HG03108 (cell line): ENCODE measurements at regions not wholly inside any gene's neighbourhood (a gene's known extent, or its start where the extent isn't known, plus 50 kb on each side); places are given as distances from the start of the nearest gene placed in this dataset.
"Not testable (repeated sequence)": the region's sequence is repeated elsewhere in the genome, so short reads cannot be mapped to it uniquely, and the experiment has no call there.

Experiments used
- ATAC-seq: cut with Tn5 transposase; IDR thresholded peaks from one replicate; pipeline ENCODE4 v1.9.1; 2021; ENCODE audit warnings: moderate library complexity; ENCODE audit not compliant: unreplicated experiment

DNA sequence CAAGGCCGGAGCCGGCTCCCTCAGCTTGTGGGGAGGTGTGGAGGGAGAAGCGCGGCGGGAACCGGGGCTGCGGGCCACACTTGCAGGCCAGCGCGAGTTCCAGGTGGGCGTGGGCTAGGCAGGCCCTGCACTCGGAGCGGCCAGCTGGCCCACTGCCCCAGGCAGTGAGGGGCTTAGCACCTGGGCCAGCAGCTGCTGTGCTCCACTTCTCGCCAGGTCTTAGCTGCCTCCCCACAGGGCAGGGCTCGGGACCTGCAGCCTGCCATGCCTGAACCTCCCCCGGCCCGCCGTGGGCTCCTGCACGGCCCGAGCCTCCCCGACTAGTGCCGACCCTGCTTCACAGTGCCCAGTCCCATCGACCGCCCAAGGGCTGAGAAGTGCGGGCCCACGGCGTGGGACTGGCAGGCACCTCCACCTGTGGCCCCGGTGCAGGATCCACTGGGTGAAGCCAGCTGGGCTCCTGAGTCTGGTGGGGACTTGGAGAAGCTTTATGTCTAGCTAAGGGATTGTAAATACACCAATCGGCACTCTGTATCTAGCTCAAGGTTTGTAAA lies 131.8 kb downstream of the KDR start:
- not testable (repeated sequence) for ATAC-seq

- ATAC-seq = no peak
Measured at GRCh38 chr4:54992266-54992665, 133.1 kb downstream of the KDR start.

DNA sequence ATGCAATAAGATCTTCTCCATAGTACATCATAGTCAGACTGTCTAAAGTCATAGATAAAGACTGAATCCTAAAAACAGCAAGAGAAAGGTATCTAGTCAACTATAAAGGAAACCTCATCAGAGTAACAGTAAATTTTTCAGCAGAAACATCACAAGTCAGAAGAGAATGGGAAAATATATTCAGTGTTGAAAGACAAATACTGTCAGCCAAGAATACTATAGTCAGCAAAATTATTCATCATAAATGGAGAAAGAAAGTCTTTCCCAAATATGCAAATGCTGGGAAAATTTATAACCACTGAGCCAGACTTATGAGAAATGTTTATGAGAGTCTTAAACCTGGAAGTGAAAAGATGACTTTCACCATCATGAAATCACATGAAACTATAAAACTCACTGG lies 136.7 kb downstream of the KDR start:
- no peak for ATAC-seq

DNA sequence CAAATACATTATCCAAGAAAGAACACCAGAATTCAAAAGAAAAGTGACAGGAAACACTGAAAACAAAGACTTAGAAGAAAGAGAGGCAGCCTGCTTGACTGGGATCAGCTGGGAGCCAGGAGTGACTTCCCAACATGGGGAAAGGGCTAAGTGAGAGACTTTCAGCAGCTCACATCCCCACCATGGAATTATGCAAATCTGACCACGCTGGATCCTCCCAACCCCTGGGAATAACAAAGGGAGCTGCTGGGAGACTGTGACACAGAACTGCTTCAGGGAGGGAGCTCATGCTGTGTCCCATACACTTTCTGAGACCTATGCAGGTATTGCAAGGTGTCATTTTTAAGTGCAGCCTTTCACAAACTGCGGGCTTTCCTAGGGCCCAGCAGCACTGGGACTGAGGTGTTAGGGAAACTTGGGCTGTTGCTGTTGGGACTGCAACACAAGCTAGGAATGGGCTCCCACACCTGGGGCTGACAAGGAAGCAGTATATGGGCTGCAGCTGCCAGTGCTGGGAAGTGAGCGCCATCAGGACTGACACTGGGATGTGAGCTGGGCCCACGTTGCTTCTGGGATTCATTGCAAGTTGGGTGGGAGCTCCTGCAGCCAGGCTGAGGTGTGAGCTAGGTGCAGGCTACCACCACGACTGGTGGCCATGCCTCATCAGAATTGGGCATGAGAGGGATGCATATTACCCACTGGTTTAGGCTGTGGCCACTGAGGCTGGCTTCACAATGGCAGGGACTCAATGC lies 139.1 kb downstream of the KDR start:
- ATAC-seq = no peak

DNA sequence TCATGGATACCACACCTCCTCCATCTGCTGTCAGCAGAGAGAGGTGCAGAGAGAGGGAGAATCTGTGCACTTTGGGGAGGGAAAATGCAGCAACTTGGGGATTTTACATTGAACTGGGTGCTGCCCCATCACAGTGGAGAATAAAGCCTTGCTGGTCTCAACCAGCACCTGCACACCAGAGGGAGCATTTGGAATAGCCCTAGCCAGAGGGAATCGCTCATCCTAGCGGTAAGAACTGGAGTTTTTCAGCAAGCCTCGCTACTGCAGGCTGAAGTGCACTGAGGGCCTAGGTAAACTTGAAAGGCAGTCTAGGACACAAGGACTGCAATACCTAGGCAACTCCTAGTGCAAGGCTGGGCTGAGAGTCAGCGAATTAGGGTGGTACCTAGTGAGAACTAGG lies 148.7 kb downstream of the KDR start:
- no peak for ATAC-seq

GRCh38 chr4:54976031-54976430 lies 149.4 kb downstream of the KDR start:
- no peak for ATAC-seq

- no peak for ATAC-seq
Measured at GRCh38 chr4:54973784-54974183, 151.6 kb downstream of the KDR start.

DNA sequence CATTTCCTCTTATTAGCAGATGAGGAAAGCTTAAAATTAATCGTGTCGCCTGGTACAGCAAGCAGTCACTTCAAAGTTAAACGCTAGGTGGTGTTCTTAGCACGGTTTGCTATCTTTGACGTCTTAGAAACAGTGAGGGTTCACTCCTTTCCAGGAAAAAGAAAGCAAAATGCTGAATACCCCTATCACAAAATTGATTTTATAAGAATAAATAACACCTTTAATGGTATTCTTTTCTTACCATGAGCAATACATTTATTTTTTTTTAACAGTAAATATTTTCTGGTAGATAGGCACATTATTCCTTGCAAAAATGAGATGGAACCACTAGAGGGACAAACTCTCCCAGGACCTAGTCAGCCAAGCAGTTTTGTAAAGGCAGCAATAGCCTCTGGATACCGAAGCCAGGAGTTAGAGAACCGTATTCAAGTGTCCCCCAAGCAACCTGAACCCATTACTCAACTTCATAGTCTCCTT lies 153.9 kb downstream of the KDR start:
- peak; percentile 61 for ATAC-seq

DNA sequence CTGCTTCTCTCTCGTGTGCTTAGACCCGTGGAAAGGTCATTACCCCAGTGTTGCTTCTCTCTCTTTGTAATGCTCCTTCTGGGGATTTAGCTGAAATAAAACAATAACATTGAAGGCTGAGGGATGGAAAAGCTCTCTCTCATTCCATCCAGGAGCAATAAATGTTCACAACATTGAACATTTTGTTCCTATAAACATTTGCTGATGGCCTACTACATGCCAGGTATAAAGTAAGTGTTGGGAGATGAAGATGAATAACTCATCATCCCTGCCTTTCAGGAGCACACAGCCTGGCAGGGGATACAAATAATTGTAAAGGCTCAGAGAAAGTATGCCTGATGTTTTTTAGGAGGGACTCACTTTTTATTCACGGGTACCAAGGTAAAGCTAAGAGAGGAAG lies 158.1 kb downstream of the KDR start:
- no peak for ATAC-seq

- no peak for ATAC-seq
Measured at GRCh38 chr4:54961357-54961975, 163.9 kb downstream of the KDR start.

DNA sequence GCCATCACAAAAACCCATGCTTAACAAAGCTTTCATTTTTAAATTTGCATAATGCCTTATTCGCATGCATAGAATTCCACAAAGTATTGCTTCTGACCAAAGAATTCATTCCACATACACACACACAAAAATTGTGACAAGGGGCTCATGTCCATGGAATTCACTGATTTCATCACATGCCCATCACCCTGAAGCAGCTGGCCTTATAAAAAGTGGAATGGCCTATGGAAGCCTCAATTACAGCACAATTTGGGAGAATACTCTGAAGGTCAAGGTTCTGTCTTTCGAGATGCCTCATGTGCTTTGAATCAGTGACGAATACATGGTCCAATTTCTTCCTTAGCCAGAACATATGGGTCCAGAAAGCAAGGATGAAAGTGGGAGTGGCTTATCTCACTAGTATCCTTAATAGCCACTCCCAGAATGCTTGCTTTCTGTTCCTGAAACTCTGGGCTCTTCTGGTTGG lies 165.7 kb downstream of the KDR start:
- ATAC-seq = no peak

DNA sequence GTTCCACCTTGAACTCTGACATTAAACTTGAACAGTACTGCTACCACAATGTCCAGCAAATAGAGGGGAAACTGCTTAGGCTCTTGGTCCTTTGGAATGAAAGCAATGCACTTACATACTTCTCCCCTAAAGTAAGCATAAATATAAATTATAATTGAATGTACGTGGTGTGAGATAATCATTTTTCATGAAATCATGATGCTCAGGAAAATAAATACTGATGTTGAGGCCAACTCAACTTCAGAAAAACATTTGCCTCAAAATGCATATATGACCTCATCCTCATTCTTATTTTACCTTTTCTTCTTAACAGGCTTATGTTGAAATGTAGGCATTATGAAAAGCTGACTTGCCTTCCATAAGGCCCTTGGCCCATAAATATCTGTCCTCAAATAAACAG lies 166.3 kb downstream of the KDR start:
- no peak for ATAC-seq

- no peak for ATAC-seq
Measured at GRCh38 chr4:54958236-54958635, 167.2 kb downstream of the KDR start.

DNA sequence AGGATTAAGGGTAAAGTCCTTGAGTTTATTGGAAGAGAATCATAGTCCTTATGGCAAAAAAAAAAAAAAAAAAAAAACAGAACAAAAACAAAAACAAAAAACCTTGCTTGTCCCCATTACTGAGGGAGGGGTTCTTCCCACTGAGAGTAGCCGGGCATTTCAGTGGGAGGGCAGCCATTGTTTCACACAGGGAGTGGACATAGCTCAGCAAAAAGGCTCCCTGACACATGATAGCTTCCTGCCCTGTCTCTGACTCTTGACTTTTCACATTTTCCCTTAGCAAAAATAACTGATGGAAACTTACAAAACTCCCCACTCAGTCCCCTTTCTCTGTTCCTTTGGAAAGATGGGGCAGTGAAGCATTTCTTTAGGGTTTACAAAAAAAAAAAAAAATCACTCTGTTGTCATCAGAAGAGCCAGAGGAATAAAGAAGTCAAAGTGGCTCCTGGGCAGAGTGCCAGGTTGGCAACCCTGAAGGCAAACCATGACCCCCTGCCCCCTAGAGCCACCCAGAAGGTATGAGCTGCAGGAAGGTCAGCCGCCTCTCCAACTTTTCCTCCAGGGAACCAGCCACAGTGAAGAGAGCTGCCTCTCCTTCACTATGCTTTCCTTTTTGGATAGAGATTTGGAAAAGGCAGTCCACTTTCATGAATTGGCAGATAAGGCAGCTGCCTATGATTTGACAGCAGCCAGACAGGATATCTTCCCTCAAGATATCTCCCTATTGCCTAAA lies 170.6 kb downstream of the KDR start:
- no peak for ATAC-seq

GRCh38 chr4:54946741-54947140 lies 178.7 kb downstream of the KDR start:
- ATAC-seq = no peak

GRCh38 chr4:54945838-54946237 lies 179.6 kb downstream of the KDR start:
- ATAC-seq = no peak

DNA sequence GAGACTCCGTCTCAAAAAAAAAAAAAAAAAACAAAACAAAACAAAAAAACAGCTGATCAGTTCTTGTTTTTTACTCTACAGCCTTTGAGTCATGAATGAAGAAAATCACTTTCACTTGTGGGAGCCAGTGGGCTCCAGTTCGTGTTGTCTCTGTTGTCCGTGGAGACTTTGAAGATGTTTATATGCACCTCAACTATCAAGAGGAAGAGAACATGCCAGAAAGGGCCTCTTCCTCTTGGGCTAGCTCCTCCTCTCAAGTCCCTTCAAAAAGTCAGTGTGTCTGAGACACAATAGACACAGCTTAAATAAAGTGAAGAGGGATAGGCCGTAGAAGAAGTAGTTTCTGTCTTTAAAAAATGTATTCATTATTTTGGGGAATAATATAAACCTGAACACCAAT lies 182.7 kb downstream of the KDR start:
- no peak for ATAC-seq

GRCh38 chr4:54941994-54942552 lies 183.3 kb downstream of the KDR start:
- peak; percentile 83 for ATAC-seq

DNA sequence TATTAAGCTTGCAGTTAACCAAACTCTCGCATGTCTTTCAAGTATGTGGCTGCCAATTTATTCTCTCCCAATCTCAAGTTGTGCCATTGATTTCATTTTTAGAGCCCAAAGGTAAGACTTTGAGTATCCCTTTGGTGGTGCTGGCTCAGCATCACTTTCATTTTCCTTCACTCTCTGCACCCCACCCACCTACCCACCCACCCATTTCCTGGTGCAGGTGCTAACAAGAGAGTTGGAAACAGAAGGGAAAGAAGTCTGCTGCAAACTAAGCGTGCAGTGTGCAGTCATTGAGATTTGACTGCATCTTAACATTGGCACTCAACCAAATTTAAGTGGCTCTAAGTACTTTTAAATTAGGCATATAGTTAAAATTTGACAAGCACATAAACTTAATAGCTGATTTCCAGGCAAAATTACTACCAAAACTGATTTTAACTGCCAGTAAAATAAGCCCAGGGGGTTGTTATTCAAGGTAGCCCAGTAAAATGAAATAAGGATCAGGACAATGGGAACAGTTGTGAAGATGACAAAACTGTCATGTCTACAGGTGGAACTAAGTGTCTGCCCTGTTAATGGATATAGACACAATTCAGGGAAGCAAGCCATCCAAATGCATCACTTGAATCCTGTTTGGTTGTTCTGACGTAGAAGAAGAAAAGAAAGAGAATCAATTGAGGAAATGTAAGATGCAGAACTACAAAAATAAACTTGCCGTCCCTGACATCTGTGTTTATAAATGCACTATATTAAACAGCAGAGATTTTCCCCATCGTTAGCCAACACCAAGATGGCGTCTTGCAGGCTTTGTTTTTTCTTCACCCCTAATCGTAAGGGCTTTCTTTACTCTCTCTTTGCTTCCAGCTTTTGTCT lies 184.2 kb downstream of the KDR start:
- ATAC-seq = no peak

- ATAC-seq = no peak
Measured at GRCh38 chr4:54937501-54937900, 187.9 kb downstream of the KDR start.
